Activated T-cell treated with anti-CD3 and anti-CD28 coated beads, Interleukin-2, amount 50 U/mL, for 48 hours (primary cell): ENCODE measurements at regions not wholly inside any gene's neighbourhood (a gene's known extent, or its start where the extent isn't known, plus 50 kb on each side); places are given as distances from the start of the nearest gene placed in this dataset.
"Not testable (repeated sequence)": the region's sequence is repeated elsewhere in the genome, so short reads cannot be mapped to it uniquely, and the experiment has no call there.

Source experiments
- DNase-seq, 2 experiments: peaks; one replicate each; pipeline ENCODE4 v3.0.0-alpha.2; 2020

DNA sequence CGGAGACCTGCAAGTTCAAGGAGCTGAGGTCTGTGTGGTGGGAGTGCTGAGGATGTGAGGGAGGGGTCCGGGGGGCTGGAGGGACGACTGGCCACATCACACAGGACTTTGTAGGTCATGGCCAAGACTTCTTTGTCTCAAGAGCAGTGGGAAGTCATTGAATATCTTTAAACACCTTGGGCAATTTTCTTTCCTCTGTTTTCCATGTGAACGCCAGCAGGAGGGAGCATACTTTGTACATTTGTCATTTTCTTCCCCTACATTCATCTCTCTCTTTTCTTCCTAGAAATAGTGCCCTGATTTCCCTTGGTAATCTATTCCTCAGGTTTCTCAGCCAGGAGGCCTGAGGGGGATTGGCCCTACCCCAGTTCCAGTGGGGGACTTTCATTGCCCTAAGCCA lies 153.7 kb upstream of the MSX2 start:
- DNase-seq, result no peak

DNA sequence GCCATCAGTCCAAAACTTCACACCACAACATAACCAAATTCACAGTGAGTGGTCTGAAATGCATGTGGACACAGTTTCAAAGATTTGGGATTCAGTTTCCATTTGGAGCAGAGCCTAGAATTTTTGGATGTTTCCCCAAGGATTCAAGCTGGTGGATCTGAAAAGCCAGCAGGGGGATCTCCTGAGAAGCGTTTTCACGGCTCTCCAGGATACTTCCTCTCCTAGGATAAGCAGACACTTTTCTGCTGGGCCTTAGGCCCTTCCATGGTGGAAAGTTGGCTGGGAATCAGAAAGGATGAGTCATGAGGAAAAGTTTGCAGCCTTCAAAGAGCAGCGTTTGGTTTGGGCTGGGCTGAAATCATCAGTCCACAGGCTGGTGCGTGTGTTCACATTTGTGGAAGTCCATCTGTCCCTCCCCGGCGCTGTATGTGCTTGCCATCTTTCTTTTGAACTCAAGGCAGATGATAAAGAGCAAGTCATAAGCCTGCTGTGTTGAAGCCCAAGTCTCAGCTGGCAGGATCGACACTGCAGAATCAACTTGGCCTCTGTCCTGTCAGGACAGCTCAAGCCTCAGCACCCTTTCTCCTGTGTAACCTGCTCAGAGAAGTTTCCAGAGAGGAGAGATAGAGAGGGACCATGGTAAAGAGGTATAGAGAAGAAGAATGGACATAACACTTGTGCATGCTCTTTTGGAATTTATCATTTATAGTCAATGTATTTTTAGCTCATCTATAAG lies 152.6 kb upstream of the MSX2 start:
- no peak for DNase-seq

DNA sequence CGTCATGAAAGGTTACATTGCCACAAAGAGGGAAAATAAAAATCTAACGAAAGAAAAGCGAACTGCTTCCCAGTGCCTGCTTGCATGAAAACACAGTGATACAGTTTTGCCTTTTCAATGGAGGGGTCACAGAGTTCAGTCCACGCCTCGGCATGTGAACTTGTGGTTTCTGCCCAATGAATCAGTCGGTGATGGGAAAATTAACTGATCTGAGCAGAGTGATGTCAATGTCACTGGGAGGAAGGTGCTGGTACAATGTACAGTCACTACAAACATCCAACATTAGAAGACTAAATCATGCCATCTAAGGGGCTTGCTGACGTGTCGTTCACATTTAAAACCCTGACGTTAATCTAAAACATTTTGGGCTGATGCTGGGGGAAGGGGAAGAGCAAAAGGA lies 151.8 kb upstream of the MSX2 start:
- no peak for DNase-seq

DNA sequence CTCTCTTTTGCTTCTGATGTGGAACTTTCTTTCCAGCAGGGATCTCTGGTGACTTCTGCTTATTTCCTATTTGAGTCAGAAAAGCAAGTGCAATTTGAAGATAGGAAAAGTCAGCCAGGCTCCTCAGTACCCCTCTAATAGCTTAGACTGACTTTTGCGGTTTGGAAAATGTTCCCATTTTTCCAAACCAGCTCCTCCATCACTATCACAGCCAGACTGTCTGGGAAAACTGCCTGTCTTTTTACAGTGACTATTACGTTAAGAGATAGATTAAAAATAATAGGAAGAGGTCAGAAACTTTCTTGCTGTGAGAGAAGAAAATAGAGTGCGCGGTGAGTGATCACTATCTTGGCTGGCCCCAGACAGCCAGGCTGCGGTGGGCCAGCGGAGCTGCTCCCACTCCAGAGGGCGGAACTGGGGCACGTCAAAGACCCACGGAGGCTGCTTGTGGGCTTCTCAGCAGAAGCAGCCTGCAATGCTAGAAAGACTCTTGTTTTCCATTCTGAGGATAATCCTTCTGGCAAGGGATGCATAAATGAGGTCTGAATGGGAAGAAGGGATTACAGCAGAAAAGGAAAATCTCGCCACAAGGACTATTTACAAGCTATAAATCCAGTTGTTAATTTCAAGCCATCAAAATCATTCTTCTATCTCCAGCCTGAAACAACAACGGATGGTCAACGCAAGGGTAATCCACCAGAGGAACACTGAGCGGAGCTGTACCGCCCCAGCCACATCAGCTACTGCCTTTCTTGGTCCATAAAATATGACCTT lies 151.0 kb upstream of the MSX2 start:
- DNase-seq, result no peak

DNA sequence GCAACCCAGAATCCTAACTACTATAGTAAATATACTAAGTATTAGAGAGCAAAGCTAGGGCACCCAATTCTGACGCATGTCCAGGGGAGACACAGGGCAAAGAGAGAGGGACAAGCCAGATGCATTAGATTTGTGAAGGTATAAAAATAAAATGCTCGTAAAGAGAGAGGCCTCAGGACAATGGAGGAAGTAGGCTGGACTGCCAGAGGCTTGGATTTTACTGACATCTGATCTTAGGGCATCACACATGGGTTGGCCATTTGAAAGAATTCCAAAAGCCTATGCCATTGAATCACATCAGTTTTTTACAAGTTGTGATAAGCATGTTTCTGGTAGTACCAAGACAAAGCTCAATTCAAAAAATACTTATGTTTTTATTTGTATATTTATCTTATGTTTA lies 149.3 kb upstream of the MSX2 start:
- DNase-seq, result no peak

DNA sequence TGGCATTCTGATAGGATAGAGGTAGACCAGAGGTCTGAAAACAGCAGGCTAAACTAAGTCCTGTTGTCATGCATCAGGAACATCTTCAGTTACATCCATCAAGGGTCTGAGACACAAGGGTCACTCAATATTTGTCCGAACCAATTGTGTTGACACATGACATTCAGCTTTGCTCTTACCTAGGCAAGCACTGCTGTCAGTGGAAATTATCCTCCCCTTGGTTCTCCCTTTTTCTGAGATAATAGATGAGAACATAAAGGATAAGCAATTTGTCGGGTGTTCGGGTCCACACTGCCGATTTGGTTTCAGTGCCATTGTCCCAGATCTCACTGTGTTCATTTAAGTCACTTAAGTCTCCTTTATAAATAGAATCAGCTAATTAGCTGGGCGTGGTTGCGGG lies 148.3 kb upstream of the MSX2 start:
- DNase-seq, result no peak

DNA sequence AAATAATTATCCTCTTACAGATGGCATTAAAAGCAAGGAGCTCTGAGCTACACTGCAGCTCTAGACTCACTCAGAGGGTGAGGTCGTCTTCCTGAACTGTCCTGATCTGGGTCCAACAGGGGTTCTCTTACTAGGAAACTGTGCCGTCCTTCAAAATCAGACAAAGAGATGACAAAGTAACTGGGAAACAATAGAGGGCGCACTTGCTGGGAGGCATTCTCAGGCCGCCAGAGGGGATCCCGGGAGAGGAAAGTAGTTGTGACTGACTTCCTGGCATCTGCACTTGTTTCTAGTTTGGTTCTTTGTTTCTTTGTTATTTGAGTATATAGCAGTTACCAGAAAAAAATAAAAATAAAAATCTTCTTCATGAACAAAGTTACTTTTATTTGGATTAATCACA lies 142.9 kb upstream of the MSX2 start:
- peak in 1 of 2 experiments; percentile 15 for DNase-seq

DNA sequence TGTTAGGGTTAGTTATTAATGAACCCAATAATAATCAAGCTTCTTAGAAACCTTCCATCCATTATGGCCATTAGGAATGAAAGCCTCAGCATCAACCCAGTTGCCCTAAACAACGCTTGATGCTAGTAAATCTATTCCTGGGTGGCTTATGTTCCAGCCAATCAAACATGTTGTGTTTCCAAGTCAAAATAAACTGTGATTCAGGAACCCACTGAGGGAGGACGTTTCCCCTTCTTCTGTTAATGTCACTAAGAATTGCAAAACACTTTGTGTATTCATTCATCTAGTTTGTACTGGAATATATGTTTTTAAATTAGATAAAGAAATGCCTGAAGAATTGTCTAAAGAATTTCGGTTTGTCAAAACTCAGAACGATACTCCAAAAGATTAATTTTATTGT lies 142.5 kb upstream of the MSX2 start:
- DNase-seq, result no peak

DNA sequence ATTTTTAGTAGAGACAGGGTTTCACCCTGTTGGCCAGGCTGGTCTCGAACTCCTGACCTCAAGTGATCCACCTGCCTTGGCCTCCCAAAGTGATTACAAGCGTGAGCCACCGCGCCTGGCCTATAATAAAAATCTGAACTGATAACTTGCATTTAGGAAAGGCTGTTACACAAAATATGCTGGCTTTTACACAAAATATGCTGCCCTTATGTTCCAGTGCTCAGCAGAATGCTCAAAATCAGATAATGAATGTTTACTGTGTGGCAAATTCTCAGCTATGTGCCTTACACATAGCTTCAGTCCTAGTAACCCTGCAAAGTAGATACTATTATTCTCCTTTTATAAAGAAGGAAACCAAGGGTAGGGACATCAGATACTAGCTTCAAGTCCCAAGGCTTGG lies 141.3 kb upstream of the MSX2 start:
- no peak for DNase-seq

DNA sequence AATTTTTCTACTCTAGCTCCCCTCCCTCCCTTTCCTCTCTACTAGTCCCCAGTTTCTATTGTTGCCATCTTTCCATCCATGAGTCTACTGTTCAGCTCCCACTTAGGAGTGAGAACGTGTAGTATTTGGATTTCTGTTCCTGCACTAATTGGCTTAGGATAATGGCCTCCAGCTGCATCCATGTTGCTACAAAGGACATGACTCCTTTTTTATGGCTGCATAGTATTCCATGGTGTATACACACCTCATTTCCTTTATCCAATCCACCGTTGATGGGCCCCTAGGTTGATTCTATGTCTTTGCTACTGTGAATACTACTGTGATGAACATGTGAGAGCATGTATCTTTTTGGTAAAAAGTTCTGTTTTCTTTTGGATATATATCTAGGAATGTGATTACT lies 138.9 kb upstream of the MSX2 start:
- no peak for DNase-seq

DNA sequence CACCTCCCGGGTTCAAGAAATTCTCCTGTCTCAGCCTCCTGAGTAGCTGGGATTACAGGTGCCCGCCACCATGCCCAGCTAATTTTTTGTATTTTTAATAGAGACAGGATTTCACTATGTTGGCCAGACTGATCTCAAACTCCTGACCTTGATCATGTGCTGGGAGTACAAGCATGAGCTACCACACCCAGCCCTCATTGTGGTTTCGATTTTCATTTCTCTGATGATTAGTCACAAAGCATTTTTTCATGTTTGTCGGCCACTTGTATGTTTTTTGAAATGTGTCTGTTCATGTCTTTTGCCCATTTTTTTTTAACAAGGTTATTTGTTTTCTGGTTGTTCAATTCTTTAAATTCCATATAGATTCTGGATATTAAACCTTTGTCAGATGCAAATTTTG lies 138.2 kb upstream of the MSX2 start:
- not testable (repeated sequence) for DNase-seq

DNA sequence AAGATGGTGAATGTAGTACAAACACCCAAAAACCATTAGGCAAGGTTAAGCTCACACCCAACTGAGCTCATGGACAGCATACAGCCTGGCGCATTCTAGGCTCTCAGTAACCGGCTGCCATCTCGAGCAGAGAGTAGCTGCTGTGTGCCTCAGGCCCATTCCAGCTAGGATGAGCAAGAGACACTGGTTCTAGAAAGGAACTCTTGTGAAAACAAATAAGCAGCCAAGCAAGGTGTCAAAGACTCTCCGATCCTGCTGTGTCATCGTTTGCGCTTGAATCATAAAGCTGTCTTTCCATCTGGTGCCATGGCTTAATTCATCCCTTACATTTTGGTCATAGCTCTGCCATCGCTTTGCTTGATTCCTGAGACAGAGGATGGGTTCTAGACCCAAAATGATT lies 135.4 kb upstream of the MSX2 start:
- DNase-seq, result no peak

DNA sequence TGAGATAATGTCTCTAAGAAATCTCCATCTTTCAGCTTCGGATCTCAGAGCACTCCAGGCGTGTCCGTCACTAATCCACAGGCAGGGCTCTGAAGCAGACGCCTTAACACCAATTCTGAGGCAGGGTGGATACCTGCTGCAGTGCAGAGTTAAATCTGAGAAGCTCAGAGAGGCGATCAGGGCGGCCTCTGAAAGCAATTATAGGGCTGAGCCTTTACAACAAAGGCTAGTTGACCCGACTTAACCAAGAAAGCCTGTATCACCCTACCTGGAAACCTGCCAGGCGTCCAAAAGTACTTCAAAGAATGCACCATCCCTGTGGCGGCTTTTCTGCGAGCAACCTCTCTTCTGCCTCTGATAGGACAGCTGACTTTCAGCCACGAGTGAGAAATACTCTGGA lies 134.8 kb upstream of the MSX2 start:
- DNase-seq, result no peak

DNA sequence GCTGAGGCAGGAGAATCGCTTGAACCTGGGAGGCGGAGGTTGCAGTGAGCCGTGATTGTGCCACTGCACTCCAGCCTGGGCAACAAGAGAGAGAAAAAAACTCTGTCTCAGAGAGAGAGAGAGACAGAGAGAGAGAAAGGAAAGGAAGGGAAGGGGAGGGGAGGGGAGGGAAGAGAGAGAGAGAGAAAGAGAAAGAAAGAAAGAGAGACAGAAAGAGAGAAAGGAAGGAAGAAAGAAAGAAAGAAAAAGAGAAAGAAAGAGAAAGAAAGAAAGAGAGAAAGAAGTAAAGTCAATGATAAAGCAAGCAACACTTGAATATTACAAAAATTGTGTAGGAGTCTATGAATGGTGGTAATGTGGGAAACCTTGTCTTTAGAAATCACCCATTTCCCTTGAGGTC lies 133.6 kb upstream of the MSX2 start:
- DNase-seq, result no peak

DNA sequence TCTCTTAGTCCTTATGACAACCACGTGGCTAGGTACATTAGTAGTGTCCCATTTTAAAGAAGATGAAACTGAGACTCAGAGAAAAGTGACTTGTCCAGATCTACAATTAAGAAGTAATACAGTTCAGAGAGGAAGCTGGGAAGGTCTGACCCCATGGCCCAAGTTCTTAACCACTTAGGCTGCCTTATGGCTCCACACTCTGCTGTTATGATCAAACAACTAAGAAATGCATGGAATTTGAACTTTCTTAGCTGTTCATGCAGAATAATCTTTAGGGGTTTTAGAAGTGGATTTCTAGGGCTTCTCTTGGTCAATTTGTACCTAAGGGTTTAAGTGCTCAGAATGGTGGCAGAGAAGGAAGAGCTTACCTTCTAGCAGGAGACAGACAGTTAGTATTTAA lies 128.0 kb upstream of the MSX2 start:
- DNase-seq, result no peak

DNA sequence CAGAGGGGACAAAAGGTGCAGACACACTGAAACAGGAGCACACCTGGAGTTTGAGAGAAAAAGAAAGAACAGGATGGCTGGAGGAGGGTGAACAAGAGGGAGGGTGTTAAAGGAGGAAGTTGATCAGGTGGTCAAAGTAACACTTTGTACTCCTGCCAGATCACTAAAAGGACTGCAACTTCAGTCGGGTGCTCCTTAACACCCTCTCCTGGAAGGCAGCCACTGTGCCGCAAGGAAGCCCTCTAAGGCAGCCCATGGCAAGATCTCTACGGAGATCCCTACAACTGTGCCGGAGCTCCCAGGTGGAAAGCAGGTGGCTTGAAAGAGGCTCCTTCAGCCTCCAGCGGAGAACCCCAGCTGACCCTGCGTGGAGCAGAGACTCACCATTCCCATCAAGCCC lies 124.4 kb upstream of the MSX2 start:
- no peak for DNase-seq

DNA sequence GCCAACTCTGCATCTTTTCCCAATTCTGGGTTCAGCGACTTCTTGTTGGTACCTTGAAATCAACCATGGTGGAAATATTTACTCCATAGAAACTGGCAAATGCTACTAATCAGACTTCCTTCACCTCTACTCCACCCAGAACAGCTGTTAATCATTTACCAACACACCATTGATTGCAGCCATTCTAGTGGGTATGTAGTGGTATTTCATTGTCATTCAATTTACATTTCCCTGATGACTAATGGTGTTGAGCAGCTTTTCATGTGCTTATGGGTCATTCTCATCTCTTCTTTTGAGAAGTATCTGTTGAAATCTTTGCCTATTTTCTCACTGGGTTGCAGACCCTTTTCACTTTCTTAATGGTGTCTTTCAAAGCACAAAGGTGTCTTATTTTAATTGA lies 122.4 kb upstream of the MSX2 start:
- DNase-seq, result no peak

DNA sequence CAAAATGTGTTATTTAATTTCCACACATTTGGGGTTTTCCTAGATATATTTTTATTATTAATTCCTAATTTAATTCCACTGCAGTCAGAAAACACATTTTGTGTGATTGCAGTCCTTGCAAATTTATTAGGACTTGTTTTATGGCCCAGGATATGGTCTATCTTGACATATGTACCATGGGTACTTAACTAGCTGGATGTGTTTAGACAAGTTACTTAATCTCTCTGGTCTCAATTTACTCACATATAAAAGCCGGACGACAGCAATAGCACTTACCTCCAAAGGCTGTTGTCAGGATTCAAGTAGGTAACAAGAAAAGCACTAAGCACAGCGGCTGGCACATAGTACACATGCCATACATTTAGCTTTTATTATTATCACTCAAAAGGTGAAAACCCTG lies 118.2 kb upstream of the MSX2 start:
- no peak for DNase-seq

DNA sequence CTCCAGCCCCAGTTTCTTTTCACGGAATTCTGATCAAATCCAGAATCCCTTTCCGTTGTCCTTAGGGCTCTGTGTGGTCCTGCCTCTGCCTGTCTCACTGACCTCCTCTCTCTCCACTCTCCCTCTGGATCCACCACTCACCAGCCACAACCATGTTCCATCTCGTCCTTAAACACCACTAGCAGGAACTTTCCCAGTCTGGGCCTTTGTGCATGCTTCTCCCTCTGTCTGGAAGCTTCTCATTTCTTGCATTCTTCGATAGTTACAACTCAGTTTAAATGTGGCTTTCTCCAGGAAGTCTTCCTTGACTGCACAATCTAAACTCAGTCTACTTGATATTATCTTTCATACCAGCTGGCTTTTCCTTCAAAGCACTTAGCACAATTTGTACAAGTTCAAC lies 117.7 kb upstream of the MSX2 start:
- DNase-seq, result no peak

DNA sequence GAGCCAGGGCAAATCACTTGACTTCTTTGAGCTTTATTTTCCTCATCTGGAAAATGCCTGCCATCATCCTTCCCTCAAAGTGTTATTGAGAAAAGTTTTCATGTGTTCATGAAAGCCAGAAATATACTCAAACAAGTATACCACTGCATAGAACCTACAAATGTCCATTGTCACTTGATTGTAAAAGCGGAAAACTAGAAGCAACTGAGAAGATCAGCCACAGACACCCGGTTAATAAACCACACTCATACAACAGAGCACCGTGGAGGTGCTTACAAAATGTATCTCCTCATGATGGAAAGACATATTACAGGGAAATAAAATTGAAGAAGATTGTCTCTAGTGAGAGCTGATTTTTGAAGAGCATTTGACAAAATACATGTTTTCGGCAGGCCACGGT lies 117.2 kb upstream of the MSX2 start:
- DNase-seq, result no peak

DNA sequence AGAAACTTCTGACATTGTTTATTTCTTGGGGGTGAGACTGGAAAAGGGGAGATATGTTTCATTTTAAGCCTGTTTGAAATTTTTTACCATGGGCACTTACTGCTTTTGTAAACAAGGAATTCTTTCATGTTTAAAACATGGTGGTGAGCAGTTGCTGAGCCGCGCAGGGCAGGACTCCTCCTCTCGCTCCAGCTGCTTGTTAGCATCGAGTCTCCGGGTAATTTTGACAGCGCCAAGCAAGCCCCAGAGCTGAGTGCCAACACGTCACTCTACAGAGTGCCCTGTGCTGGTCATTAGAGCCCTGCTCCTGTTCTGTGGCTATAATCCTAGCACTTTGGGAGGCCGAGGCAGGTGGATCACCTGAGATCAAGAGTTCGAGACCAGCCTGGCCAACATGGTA lies 116.5 kb upstream of the MSX2 start:
- no peak for DNase-seq

DNA sequence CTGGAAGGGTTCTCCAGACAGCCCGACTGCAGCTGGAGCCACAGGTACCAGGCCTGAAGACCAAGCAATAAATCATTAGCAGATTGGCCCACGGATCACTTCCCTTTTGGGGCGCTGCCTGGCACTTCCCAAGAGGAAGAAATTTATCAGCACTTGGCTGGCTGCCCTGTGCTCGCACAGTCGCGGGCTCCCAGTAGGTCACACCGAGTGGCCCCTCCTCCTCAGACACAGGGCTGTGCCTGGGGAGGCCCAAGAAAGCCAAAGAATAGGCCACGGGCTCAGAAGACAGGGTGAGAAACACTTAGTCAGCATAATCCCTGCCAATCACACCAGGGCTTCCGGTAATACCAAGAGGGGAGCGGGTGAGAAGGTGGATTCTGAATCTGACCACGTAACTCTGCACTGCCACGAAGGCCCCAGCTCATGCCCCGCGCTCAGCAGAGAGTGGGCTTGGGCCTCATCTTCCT lies 115.7 kb upstream of the MSX2 start:
- DNase-seq, result peak in 1 of 2 experiments; percentile 15

DNA sequence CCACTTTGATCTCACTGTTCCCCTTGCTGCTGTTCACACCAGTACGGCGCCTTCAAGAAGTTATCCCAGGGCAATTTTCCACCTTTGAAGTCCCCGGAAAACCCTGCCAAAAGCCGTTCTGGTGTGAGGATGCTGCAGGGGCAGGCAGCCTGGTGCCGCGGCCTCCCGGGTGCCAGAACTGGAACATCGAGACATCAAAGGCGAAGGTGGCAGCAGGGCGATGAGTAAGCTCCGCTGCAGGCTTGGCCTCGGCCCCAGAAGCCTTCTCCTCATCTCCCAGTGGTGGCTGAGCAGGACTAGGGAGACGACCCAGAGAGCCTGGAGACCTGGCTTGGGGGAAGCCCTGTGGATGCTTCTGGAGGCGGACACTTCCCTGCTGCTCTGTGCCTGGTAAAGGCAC lies 115.3 kb upstream of the MSX2 start:
- DNase-seq, result no peak

DNA sequence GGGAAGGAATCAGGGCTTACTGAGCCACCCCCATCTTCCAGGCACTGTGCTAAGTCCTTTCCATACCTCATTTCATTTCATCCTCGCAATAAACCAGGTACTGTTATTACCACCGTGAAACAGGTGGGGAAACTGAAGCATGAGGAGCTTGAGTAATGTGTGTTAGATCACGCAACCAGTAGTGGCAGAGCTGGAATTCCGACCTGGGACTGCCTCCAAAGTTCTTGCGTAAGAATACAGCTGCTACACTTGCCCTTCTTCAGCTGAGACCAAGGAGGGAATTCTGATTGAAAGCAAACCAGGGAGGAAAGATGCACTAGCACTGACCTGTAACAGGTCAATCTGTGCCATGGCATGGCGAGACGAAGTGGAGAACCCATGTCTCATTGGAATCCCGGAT lies 113.4 kb upstream of the MSX2 start:
- no peak for DNase-seq

DNA sequence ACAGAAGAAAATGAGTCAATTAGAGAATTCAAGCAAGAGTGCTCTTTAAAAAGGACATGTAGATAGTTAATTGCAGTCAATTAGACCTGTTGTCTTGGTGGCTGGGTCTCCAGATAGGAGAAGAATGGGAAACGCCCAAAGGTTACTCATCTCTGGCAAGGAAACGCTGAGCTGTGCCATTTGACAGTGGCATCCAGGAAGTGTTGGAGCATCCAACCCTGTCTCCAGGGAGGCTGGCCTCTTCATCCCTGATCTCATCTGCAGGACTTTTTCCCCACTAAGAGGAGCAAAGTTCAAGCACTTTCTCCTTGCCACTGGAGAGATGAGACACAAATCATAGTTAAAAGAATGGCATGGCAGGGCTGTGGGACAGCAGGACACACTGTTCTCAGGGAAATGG lies 111.7 kb upstream of the MSX2 start:
- DNase-seq, result no peak
